Neural crest cell (in vitro differentiated cells): ENCODE measurements at regions not wholly inside any gene's neighbourhood (a gene's known extent, or its start where the extent isn't known, plus 50 kb on each side); places are given as distances from the start of the nearest gene placed in this dataset.

Source experiments
- DNase-seq: peaks from one replicate; pipeline ENCODE4 v3.0.0; 2021; ENCODE audit warnings: low read depth, mixed read lengths, low spot score
- H3K27ac Mint-ChIP-seq: one replicate; pipeline ENCODE4 v1.8.0; 2021; ENCODE audit warnings: mild to moderate bottlenecking, mixed read lengths; ENCODE audit not compliant: unreplicated experiment
- H3K27me3 Mint-ChIP-seq: 2 replicates; pipeline ENCODE4 v1.8.0; 2021; ENCODE audit warnings: low read depth, mild to moderate bottlenecking, mixed read lengths
- H3K36me3 Mint-ChIP-seq: 2 replicates; pipeline ENCODE4 v1.8.0; 2021; ENCODE audit warnings: low read depth, mild to moderate bottlenecking, mixed read lengths
- H3K4me1 Mint-ChIP-seq: 2 replicates; pipeline ENCODE4 v1.8.0; 2021; ENCODE audit warnings: mixed read lengths
- H3K4me3 Mint-ChIP-seq: one replicate; pipeline ENCODE4 v1.8.0; 2021; ENCODE audit warnings: mild to moderate bottlenecking, mixed read lengths
- H3K9me3 Mint-ChIP-seq: 2 replicates; pipeline ENCODE4 v1.8.0; 2021; ENCODE audit warnings: mixed read lengths
- CTCF ChIP-seq: fragments of 200-600 bp; sonication (generic); conservative IDR thresholded peaks from 2 replicates; pipeline ENCODE4 v1.5.0; 2021; ENCODE audit warnings: antibody characterized with exemption, mild to moderate bottlenecking

GRCh38 chr6:55034752-55035151 lies 139.6 kb upstream of the HCRTR2 start:
- no peak for TF ChIP-seq CTCF
- DNase-seq: no peak
- H3K27ac Mint-ChIP-seq: no peak overlapping the region
- H3K9me3 Mint-ChIP-seq: peaks cover 2% of the 10 kb centered on the region
- H3K4me3 Mint-ChIP-seq: no peak overlapping the region
- H3K36me3 Mint-ChIP-seq: no peaks in the 10 kb centered on the region
- no peaks in the 10 kb centered on the region for H3K27me3 Mint-ChIP-seq
- no peaks in the 10 kb centered on the region for H3K4me1 Mint-ChIP-seq

GRCh38 chr6:55040102-55040848 lies 134.0 kb upstream of the HCRTR2 start:
- DNase-seq: no peak
- no peak for TF ChIP-seq CTCF
- H3K9me3 Mint-ChIP-seq: peaks cover 2% of the 10 kb centered on the region
- H3K4me3 Mint-ChIP-seq: no peak overlapping the region
- H3K27ac Mint-ChIP-seq: no peak overlapping the region
- no peaks in the 10 kb centered on the region for H3K27me3 Mint-ChIP-seq
- H3K4me1 Mint-ChIP-seq: no peaks in the 10 kb centered on the region
- H3K36me3 Mint-ChIP-seq: no peaks in the 10 kb centered on the region

- Mint-ChIP-seq H3K27ac (no peak overlapping the region), H3K9me3 (no peaks in the 10 kb centered on the region), H3K36me3 (no peaks in the 10 kb centered on the region), H3K4me3 (no peak overlapping the region), H3K27me3 (no peaks in the 10 kb centered on the region), H3K4me1 (no peaks in the 10 kb centered on the region)
- DNase-seq: no peak
- no peak for TF ChIP-seq CTCF
These were observed 127.4 kb upstream of the HCRTR2 start for GRCh38 chr6:55046869-55047422.

GRCh38 chr6:55047451-55048044 lies 126.8 kb upstream of the HCRTR2 start:
- H3K4me3 Mint-ChIP-seq: no peak overlapping the region
- TF ChIP-seq CTCF: no peak
- H3K27ac Mint-ChIP-seq: no peak overlapping the region
- no peaks in the 10 kb centered on the region for H3K27me3 Mint-ChIP-seq
- no peaks in the 10 kb centered on the region for H3K36me3 Mint-ChIP-seq
- no peaks in the 10 kb centered on the region for H3K9me3 Mint-ChIP-seq
- DNase-seq: no peak
- no peaks in the 10 kb centered on the region for H3K4me1 Mint-ChIP-seq

DNA sequence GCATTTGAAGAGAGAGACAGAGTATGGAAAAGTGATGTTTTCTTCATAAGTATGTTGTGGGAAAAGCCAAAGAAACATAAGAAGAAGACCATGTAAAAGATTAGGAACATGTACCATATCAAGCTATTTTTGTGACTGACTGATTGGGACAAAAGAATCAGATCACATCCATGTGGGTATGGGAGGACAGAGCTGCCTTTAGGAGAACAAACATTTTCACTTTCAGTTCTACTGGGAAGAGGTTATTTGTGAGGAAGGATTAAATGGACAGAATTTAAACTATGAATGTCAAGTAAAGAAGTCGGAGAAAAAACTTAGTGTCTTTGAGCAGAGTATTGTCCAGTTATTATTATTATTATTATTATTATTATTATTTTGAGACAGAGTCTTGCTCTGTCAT lies 124.4 kb upstream of the HCRTR2 start:
- no peak for TF ChIP-seq CTCF
- no peak for DNase-seq
- no peak overlapping the region for H3K4me3 Mint-ChIP-seq
- H3K36me3 Mint-ChIP-seq: no peaks in the 10 kb centered on the region
- no peak overlapping the region for H3K27ac Mint-ChIP-seq
- H3K9me3 Mint-ChIP-seq: no peaks in the 10 kb centered on the region
- no peaks in the 10 kb centered on the region for H3K27me3 Mint-ChIP-seq
- no peaks in the 10 kb centered on the region for H3K4me1 Mint-ChIP-seq
